DOHH2 (cell line): ENCODE measurements at regions not wholly inside any gene's neighbourhood (a gene's known extent, or its start where the extent isn't known, plus 50 kb on each side); places are given as distances from the start of the nearest gene placed in this dataset.

Experiments used
- EZH2phosphoT487 ChIP-seq: fragments of 200-600 bp; sonication (generic); IDR thresholded peaks from 2 replicates; pipeline ENCODE4 v1.6.1; 2017; ENCODE audit warnings: borderline replicate concordance, mild to moderate bottlenecking, antibody characterized with exemption, low read length, moderate library complexity, mixed read lengths
- TF ChIP-seq, protein P1 (sequence below): fragments of 200-600 bp; sonication (generic); IDR thresholded peaks from one replicate; pipeline ENCODE4 v1.5.1; 2014; ENCODE audit warnings: antibody characterized with exemption, mild to moderate bottlenecking, low read depth, low read length; ENCODE audit not compliant: poor library complexity, severe bottlenecking

DNA sequence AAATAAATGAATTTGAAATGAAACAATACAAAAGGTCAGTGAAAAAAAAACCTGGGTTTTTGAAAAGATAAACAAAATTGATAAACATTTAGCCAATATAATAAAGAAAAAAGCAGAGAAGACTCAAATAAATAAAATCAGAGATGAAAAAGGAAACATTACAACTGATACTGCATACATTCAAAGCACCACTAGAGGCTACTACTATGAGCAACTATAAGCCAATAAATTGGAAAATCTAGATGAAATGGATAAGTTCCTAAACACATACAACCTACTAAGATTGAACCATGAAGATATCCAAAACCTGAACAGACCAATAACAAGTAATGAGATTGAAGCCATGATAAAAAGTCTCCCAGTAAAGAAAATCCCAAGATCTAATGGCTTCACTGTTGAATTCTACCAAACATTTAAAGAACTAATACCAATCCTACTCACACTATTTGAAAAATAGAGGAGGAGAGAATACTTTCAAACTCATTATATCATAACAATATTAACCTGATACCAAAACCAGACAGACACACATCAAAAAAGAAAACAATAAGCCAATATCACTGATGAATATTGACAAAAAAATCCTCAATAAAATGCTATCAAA, 80.8 kb upstream of the CERS6 start:
- TF ChIP-seq, protein P1, sequence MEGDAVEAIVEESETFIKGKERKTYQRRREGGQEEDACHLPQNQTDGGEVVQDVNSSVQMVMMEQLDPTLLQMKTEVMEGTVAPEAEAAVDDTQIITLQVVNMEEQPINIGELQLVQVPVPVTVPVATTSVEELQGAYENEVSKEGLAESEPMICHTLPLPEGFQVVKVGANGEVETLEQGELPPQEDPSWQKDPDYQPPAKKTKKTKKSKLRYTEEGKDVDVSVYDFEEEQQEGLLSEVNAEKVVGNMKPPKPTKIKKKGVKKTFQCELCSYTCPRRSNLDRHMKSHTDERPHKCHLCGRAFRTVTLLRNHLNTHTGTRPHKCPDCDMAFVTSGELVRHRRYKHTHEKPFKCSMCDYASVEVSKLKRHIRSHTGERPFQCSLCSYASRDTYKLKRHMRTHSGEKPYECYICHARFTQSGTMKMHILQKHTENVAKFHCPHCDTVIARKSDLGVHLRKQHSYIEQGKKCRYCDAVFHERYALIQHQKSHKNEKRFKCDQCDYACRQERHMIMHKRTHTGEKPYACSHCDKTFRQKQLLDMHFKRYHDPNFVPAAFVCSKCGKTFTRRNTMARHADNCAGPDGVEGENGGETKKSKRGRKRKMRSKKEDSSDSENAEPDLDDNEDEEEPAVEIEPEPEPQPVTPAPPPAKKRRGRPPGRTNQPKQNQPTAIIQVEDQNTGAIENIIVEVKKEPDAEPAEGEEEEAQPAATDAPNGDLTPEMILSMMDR, result peak; percentile 32
- TF ChIP-seq EZH2phosphoT487, result no peak
